CD14-positive monocyte (primary cell): ENCODE measurements at regions not wholly inside any gene's neighbourhood (a gene's known extent, or its start where the extent isn't known, plus 50 kb on each side); places are given as distances from the start of the nearest gene placed in this dataset.

ENCODE experiments used
- DNase-seq, 3 donors: peaks; one replicate each; pipeline ENCODE4 v3.0.0-alpha.2; 2011 to 2022
- H2AFZ ChIP-seq: 2 replicates; pipeline ENCODE4 v1.6.0; 2012; ENCODE audit warnings: mild to moderate bottlenecking, low read depth, low read length, inconsistent platforms; ENCODE audit not compliant: insufficient read depth, poor library complexity, severe bottlenecking
- H3K27ac ChIP-seq, 2 donors: 1 replicate in 1 of 2; 2 replicates in 1 of 2; pipeline ENCODE4 v1.5.1; 2012 to 2013; ENCODE audit warnings: low read length in 2 of 2, control low read depth in 1 of 2, inconsistent platforms in 1 of 2, low read depth in 1 of 2, mild to moderate bottlenecking in 1 of 2
- H3K27me3 ChIP-seq, 2 donors: one replicate each; pipeline versions ENCODE4 v1.6.0 to v1.6.1; 2011 to 2013; ENCODE audit warnings: low read length in 2 of 2; ENCODE audit not compliant: control insufficient read depth in 2 of 2, insufficient read depth in 2 of 2
- H3K36me3 ChIP-seq, 2 donors: replicated peaks in 1 of 2; 1 replicate in 1 of 2; 2 replicates in 1 of 2; pipeline versions ENCODE4 v1.5.1 to v1.6.1; 2012 to 2013; ENCODE audit warnings: low read length in 2 of 2, control low read depth in 1 of 2, inconsistent platforms in 1 of 2, mild to moderate bottlenecking in 1 of 2; ENCODE audit not compliant: insufficient read depth in 2 of 2, control insufficient read depth in 1 of 2
- H3K4me1 ChIP-seq, 2 donors: 1 replicate in 1 of 2; 2 replicates in 1 of 2; pipeline versions ENCODE4 v1.5.1 to v1.6.1; 2012 to 2013; ENCODE audit warnings: low read length in 2 of 2, control low read depth in 1 of 2, inconsistent platforms in 1 of 2, mild to moderate bottlenecking in 1 of 2, moderate library complexity in 1 of 2; ENCODE audit not compliant: insufficient read depth in 2 of 2, control insufficient read depth in 1 of 2
- H3K4me2 ChIP-seq: replicated peaks from 2 replicates; pipeline ENCODE3; 2012; ENCODE audit warnings: low read length, moderate library complexity, mild to moderate bottlenecking; ENCODE audit not compliant: poor library complexity, severe bottlenecking; ENCODE audit errors: extremely low read depth
- H3K4me3 ChIP-seq, 3 experiments: fragments of 200-600 bp in 1 of 3; sonication (generic) in 1 of 3; replicated peaks in 1 of 3; 1 replicate in 2 of 3; 2 replicates in 1 of 3; pipeline ENCODE4 v1.5.1; 2011 to 2013; ENCODE audit warnings: low read length in 3 of 3, mild to moderate bottlenecking in 3 of 3, control low read depth in 2 of 3, low read depth in 2 of 3, inconsistent platforms in 1 of 3, moderate library complexity in 1 of 3
- H3K79me2 ChIP-seq: 2 replicates; pipeline ENCODE4 v1.6.0; 2012; ENCODE audit warnings: mild to moderate bottlenecking, control low read depth, inconsistent platforms, low read length, moderate library complexity; ENCODE audit not compliant: insufficient read depth
- H3K9ac ChIP-seq: 2 replicates; pipeline ENCODE4 v1.6.0; 2017; ENCODE audit warnings: low read length, mild to moderate bottlenecking; ENCODE audit not compliant: insufficient read depth, poor library complexity, severe bottlenecking
- H3K9me3 ChIP-seq, 2 donors: replicated peaks in 1 of 2; 1 replicate in 1 of 2; 2 replicates in 1 of 2; pipeline versions ENCODE4 v1.5.1 to v1.6.1; 2012 to 2013; ENCODE audit warnings: low read length in 2 of 2, control low read depth in 1 of 2; ENCODE audit not compliant: control insufficient read depth in 1 of 2, insufficient read depth in 1 of 2
- H4K20me1 ChIP-seq: 2 replicates; pipeline ENCODE4 v1.6.0; 2012; ENCODE audit warnings: mild to moderate bottlenecking, low read length, control low read depth, moderate library complexity; ENCODE audit not compliant: insufficient read depth
- H3K27ac Mint-ChIP-seq, 7 donors: one replicate each; pipeline ENCODE4 v1.8.0; 2020; ENCODE audit warnings: mild to moderate bottlenecking in 7 of 7, mixed read lengths in 7 of 7, moderate library complexity in 6 of 7, inconsistent platforms in 2 of 7
- H3K27me3 Mint-ChIP-seq, 3 donors: one replicate each; pipeline ENCODE4 v1.8.0; 2021 to 2022; ENCODE audit warnings: low read depth in 3 of 3, mild to moderate bottlenecking in 3 of 3, mixed read lengths in 3 of 3, moderate library complexity in 3 of 3, inconsistent platforms in 1 of 3
- H3K36me3 Mint-ChIP-seq, 2 donors: one replicate each; pipeline ENCODE4 v1.8.0; 2020; ENCODE audit warnings: mixed read lengths in 2 of 2, inconsistent platforms in 1 of 2, mild to moderate bottlenecking in 1 of 2
- H3K4me1 Mint-ChIP-seq: one replicate; pipeline ENCODE4 v1.8.0; 2020; ENCODE audit warnings: mild to moderate bottlenecking, mixed read lengths
- H3K4me3 Mint-ChIP-seq, 2 donors: one replicate each; pipeline ENCODE4 v1.8.0; 2020; ENCODE audit warnings: mild to moderate bottlenecking in 2 of 2, mixed read lengths in 2 of 2, moderate library complexity in 1 of 2
- H3K9me3 Mint-ChIP-seq, 7 donors: one replicate each; pipeline ENCODE4 v1.8.0; 2020 to 2022; ENCODE audit warnings: mixed read lengths in 7 of 7, mild to moderate bottlenecking in 6 of 7, moderate library complexity in 6 of 7, inconsistent platforms in 2 of 7
- WGBS: methylation state at CpG from one replicate; pipeline ENCODE4 v1.1.5; 2013; ENCODE audit warnings: missing lambda C conversion rate; ENCODE audit not compliant: insufficient coverage; 5-methylcytosine and 5-hydroxymethylcytosine counted together
- intact Hi-C, 2 donors: fragments of 100-400 bp; cut with micrococcal nuclease; formaldehyde crosslinking; loops; one replicate each; pipeline versions ENCODE4 v1.15.0 to v1.15.1; 2023
- TF ChIP-seq, protein P1 (sequence below): fragments of 200-600 bp; IDR thresholded peaks from one replicate; pipeline ENCODE4 v1.8.0; 2022; ENCODE audit warnings: antibody characterized with exemption, mild to moderate bottlenecking

GRCh38 chr2:22970284-22970975 is 414.5 kb upstream of the KLHL29 start:
- WGBS = 35% methylated on average over 3 of the region's 8 CpGs
- H3K4me2 ChIP-seq = no peak overlapping the region

GRCh38 chr2:22970991-22971390 is 414.0 kb upstream of the KLHL29 start:
- TF ChIP-seq, protein P1, sequence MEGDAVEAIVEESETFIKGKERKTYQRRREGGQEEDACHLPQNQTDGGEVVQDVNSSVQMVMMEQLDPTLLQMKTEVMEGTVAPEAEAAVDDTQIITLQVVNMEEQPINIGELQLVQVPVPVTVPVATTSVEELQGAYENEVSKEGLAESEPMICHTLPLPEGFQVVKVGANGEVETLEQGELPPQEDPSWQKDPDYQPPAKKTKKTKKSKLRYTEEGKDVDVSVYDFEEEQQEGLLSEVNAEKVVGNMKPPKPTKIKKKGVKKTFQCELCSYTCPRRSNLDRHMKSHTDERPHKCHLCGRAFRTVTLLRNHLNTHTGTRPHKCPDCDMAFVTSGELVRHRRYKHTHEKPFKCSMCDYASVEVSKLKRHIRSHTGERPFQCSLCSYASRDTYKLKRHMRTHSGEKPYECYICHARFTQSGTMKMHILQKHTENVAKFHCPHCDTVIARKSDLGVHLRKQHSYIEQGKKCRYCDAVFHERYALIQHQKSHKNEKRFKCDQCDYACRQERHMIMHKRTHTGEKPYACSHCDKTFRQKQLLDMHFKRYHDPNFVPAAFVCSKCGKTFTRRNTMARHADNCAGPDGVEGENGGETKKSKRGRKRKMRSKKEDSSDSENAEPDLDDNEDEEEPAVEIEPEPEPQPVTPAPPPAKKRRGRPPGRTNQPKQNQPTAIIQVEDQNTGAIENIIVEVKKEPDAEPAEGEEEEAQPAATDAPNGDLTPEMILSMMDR = no peak
- peaks cover 0 to 4% (median 2%) of the 10 kb centered on the region in 3 donors for H3K27me3 Mint-ChIP-seq
- H3K9me3 Mint-ChIP-seq = peaks cover 0 to 9% (median 5%) of the 10 kb centered on the region in 7 donors
- H3K27ac ChIP-seq = no peak overlapping the region
- H3K36me3 ChIP-seq = no peaks in the 10 kb centered on the region
- no peaks in the 10 kb centered on the region for H4K20me1 ChIP-seq
- H3K36me3 Mint-ChIP-seq = no peaks in the 10 kb centered on the region
- intact Hi-C loops = no loop called here
- no CpG with 5 or more reads among the region's 2 CpGs for WGBS
- no peak overlapping the region for H3K9ac ChIP-seq
- no peak overlapping the region for H3K4me2 ChIP-seq
- no peaks in the 10 kb centered on the region for H3K4me1 ChIP-seq
- no peak for DNase-seq
- no peak overlapping the region for H3K27ac Mint-ChIP-seq
- H2AFZ ChIP-seq = no peak overlapping the region
- no peaks in the 10 kb centered on the region for H3K79me2 ChIP-seq
- H3K27me3 ChIP-seq = no peaks in the 10 kb centered on the region
- H3K9me3 ChIP-seq = peaks cover 0 to 3% of the 10 kb centered on the region in 2 donors
- H3K4me3 Mint-ChIP-seq = no peak overlapping the region
- H3K4me1 Mint-ChIP-seq = no peaks in the 10 kb centered on the region
- H3K4me3 ChIP-seq = no peak overlapping the region

More at GRCh38 chr2:22970284-22970975, 414.5 kb upstream of the KLHL29 start:
- Mint-ChIP-seq H3K27me3 (peaks cover 0 to 4% (median 2%) of the 10 kb centered on the region in 3 donors), H3K36me3 (no peaks in the 10 kb centered on the region), H3K4me3 (no peak overlapping the region), H3K4me1 (no peaks in the 10 kb centered on the region), H3K9me3 (peaks cover 0 to 9% (median 5%) of the 10 kb centered on the region in 7 donors), H3K27ac (no peak overlapping the region)
- Histone ChIP-seq H3K36me3 (no peaks in the 10 kb centered on the region), H3K4me1 (no peaks in the 10 kb centered on the region), H3K27ac (no peak overlapping the region), H3K27me3 (no peaks in the 10 kb centered on the region), H3K79me2 (no peaks in the 10 kb centered on the region), H4K20me1 (no peaks in the 10 kb centered on the region), H3K9me3 (peaks cover 0 to 3% of the 10 kb centered on the region in 2 donors), H3K9ac (no peak overlapping the region), H3K4me3 (no peak overlapping the region), H2AFZ (no peak overlapping the region)
- DNase-seq = no peak
- intact Hi-C loops = no loop called here
- TF ChIP-seq, protein P1 = no peak
